ENCODE measurements at regions not wholly inside any gene's neighbourhood (a gene's known extent, or its start where the extent isn't known, plus 50 kb on each side); places are given as distances from the start of the nearest gene placed in this dataset.

DNA sequence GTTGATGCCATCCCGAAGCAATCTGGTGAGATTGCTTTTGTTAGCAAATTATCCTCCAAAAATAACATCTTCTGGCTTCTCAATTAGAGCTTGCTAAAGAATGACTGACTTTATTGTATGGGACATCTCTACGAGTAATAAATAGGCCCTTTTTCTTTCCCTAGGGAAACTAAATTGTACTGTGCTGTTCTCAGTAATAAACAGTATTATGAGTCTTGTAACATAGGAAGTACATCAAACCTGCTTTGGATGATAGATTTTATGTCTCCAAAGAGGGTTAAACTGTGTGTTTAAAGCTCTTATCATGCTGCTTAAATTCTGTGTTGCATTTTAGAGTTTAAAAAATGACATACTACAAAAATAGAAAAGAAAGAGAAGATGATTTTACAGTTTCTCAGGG is 153.4 kb upstream of the THRB start:
- Mint-ChIP-seq H3K27ac (no peak overlapping the region), H3K4me3 (no peak overlapping the region), H3K4me1 (no peaks in the 10 kb centered on the region), H3K27me3 (ENCODE audit: insufficient read depth) (no peaks in the 10 kb centered on the region), H3K36me3 (ENCODE audit: low read depth) (no peaks in the 10 kb centered on the region), H3K9me3 (no peaks in the 10 kb centered on the region)
- Histone ChIP-seq H3K9me3 (ENCODE audit: control insufficient read depth, low read length) (no peaks in the 10 kb centered on the region), H3K27me3 (ENCODE audit: control insufficient read depth, insufficient read depth, low read length, poor library complexity, severe bottlenecking) (no peaks in the 10 kb centered on the region), H3K4me3 (ENCODE audit: low read length) (no peak overlapping the region), H3K27ac (ENCODE audit: low read depth, low read length) (no peak overlapping the region), H3K36me3 (ENCODE audit: control insufficient read depth, insufficient read depth, low read length) (no peaks in the 10 kb centered on the region), H3K9ac (ENCODE audit: extremely low read depth, low read length, poor library complexity, severe bottlenecking) (no peak overlapping the region), H3K4me1 (ENCODE audit: control insufficient read depth, insufficient read depth, low read length) (no peaks in the 10 kb centered on the region)
- no peak for DNase-seq
- TF ChIP-seq, protein P1, sequence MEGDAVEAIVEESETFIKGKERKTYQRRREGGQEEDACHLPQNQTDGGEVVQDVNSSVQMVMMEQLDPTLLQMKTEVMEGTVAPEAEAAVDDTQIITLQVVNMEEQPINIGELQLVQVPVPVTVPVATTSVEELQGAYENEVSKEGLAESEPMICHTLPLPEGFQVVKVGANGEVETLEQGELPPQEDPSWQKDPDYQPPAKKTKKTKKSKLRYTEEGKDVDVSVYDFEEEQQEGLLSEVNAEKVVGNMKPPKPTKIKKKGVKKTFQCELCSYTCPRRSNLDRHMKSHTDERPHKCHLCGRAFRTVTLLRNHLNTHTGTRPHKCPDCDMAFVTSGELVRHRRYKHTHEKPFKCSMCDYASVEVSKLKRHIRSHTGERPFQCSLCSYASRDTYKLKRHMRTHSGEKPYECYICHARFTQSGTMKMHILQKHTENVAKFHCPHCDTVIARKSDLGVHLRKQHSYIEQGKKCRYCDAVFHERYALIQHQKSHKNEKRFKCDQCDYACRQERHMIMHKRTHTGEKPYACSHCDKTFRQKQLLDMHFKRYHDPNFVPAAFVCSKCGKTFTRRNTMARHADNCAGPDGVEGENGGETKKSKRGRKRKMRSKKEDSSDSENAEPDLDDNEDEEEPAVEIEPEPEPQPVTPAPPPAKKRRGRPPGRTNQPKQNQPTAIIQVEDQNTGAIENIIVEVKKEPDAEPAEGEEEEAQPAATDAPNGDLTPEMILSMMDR (conservative IDR thresholded peaks at IDR 0.05) = no peak
- WGBS, 2 experiments (ENCODE audit: insufficient coverage in 1 of 2, insufficient read length in 1 of 2) = 92% methylated on average over 2 of the region's 2 CpGs; no CpG with 5 or more reads in 1 of the 2 experiments

DNA sequence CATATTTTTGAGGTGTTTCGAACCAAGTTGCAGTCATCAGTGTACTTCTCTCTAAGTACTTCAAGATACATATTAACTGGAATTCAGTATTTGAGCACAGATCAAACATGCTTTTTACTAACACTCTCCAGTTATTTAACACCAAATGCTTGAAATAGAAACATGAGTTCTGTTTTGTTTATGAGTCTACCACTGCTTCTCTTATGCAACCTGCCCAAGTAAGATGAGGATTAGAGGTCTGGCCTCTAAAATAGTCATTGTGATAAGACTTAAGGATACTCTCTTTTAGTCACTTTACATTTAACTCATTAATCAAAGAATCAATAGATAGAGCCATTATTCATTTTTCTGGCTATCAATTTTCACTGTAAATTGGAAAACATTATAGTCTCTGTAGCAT is 156.2 kb upstream of the THRB start:
- H3K4me1 Mint-ChIP-seq = no peaks in the 10 kb centered on the region
- Histone ChIP-seq H3K27ac (ENCODE audit: low read depth, low read length) (no peak overlapping the region), H3K9ac (ENCODE audit: extremely low read depth, low read length, poor library complexity, severe bottlenecking) (no peak overlapping the region), H3K27me3 (ENCODE audit: control insufficient read depth, insufficient read depth, low read length, poor library complexity, severe bottlenecking) (no peaks in the 10 kb centered on the region), H3K4me1 (ENCODE audit: control insufficient read depth, insufficient read depth, low read length) (no peaks in the 10 kb centered on the region), H3K9me3 (ENCODE audit: control insufficient read depth, low read length) (no peaks in the 10 kb centered on the region), H3K4me3 (ENCODE audit: low read length) (no peak overlapping the region), H3K36me3 (ENCODE audit: control insufficient read depth, insufficient read depth, low read length) (no peaks in the 10 kb centered on the region)
- H3K27ac Mint-ChIP-seq = no peak overlapping the region
- no peaks in the 10 kb centered on the region for H3K27me3 Mint-ChIP-seq (ENCODE audit: insufficient read depth)
- 80 to 85% methylated on average over 1 of the region's 1 CpG for WGBS, 2 experiments (ENCODE audit: insufficient coverage in 1 of 2, insufficient read length in 1 of 2)
- TF ChIP-seq, protein P1 (conservative IDR thresholded peaks at IDR 0.05) = no peak
- DNase-seq = no peak
- no peak overlapping the region for H3K4me3 Mint-ChIP-seq
- no peaks in the 10 kb centered on the region for H3K9me3 Mint-ChIP-seq
- no peaks in the 10 kb centered on the region for H3K36me3 Mint-ChIP-seq (ENCODE audit: low read depth)

DNA sequence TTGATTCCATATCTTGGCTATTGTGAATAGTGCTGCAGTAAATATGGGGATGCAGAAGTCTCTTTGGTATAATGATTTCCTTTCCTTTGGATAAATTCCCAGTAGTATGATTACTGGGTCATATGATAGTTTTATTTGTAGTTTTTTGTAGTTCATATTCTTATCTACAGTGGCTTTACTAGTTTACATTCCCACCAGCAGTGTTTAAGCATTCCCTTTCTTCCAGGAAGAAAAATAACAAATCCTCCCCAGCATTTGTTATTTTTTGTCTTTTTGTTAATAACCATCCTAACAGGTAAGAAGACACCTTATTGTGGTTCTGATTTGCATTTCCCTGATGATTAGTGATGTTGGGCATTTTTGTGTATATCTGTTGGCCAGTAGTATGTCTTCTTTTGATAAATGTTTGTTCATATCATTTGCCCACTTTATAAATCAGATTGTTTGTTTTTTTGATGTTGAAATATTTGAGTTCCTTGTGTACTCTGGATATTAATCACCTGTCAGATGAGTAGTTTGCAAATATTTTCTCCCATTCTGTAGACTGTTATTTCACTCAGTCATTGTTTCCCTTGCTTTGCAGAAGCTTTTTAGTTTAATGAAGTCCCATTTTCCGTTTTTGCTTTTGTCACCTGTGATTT is 163.3 kb upstream of the THRB start:
- Histone ChIP-seq H3K9ac (ENCODE audit: extremely low read depth, low read length, poor library complexity, severe bottlenecking) (no peak overlapping the region), H3K27ac (ENCODE audit: low read depth, low read length) (no peak overlapping the region), H3K4me1 (ENCODE audit: control insufficient read depth, insufficient read depth, low read length) (no peaks in the 10 kb centered on the region), H3K27me3 (ENCODE audit: control insufficient read depth, insufficient read depth, low read length, poor library complexity, severe bottlenecking) (no peaks in the 10 kb centered on the region), H3K4me3 (ENCODE audit: low read length) (no peak overlapping the region), H3K36me3 (ENCODE audit: control insufficient read depth, insufficient read depth, low read length) (no peaks in the 10 kb centered on the region), H3K9me3 (ENCODE audit: control insufficient read depth, low read length) (no peaks in the 10 kb centered on the region)
- Mint-ChIP-seq H3K36me3 (ENCODE audit: low read depth) (no peaks in the 10 kb centered on the region), H3K27me3 (ENCODE audit: insufficient read depth) (no peaks in the 10 kb centered on the region), H3K4me1 (no peaks in the 10 kb centered on the region), H3K27ac (no peak overlapping the region), H3K9me3 (no peaks in the 10 kb centered on the region), H3K4me3 (no peak overlapping the region)
- no peak for DNase-seq
- TF ChIP-seq, protein P1 (conservative IDR thresholded peaks at IDR 0.05) = no peak
- 73 to 87% methylated on average over 1 of the region's 1 CpG for WGBS, 2 experiments (ENCODE audit: insufficient coverage in 1 of 2, insufficient read length in 1 of 2)

Measured in endodermal cell (in vitro differentiated cells).